Smooth muscle cell (in vitro differentiated cells): ENCODE measurements at regions not wholly inside any gene's neighbourhood (a gene's known extent, or its start where the extent isn't known, plus 50 kb on each side); places are given as distances from the start of the nearest gene placed in this dataset.

ENCODE experiments used
- DNase-seq: peaks from one replicate; lab custom pipeline; 2025; ENCODE audit not compliant: unreplicated experiment; lab: John Stamatoyannopoulos, UW
- H2AFZ ChIP-seq: fragments of 200-600 bp; sonication (generic); 2 replicates; pipeline ENCODE4 v1.6.0; 2016; ENCODE audit warnings: antibody characterized with exemption, low read depth, mild to moderate bottlenecking
- H3F3A ChIP-seq: fragments of 200-600 bp; sonication (generic); 2 replicates; pipeline ENCODE4 v1.6.0; 2017; ENCODE audit warnings: antibody characterized with exemption, low read depth
- H3K27ac ChIP-seq: fragments of 200-600 bp; sonication (generic); 2 replicates; pipeline ENCODE4 v1.5.1; 2016; ENCODE audit warnings: low read depth, mild to moderate bottlenecking
- H3K27me3 ChIP-seq: fragments of 200-600 bp; sonication (generic); 2 replicates; pipeline ENCODE4 v1.6.1; 2016; ENCODE audit warnings: low read depth, mild to moderate bottlenecking
- H3K36me3 ChIP-seq: fragments of 200-600 bp; sonication (generic); 2 replicates; pipeline ENCODE4 v1.5.1; 2016; ENCODE audit warnings: low read depth
- H3K4me1 ChIP-seq: fragments of 200-600 bp; sonication (generic); 2 replicates; pipeline ENCODE4 v1.5.1; 2016; ENCODE audit warnings: low read depth
- H3K4me2 ChIP-seq: fragments of 200-600 bp; sonication (generic); 2 replicates; pipeline ENCODE4 v1.6.0; 2016; ENCODE audit warnings: mild to moderate bottlenecking
- H3K4me3 ChIP-seq: fragments of 200-600 bp; sonication (generic); 2 replicates; pipeline ENCODE4 v1.5.1; 2016; ENCODE audit warnings: mild to moderate bottlenecking
- H3K79me2 ChIP-seq: fragments of 200-600 bp; sonication (generic); 2 replicates; pipeline ENCODE4 v1.6.0; 2016; ENCODE audit warnings: low read depth, mild to moderate bottlenecking
- H3K9ac ChIP-seq: fragments of 200-600 bp; sonication (generic); 2 replicates; pipeline ENCODE4 v1.6.0; 2016; ENCODE audit warnings: low read depth
- H3K9me3 ChIP-seq: fragments of 200-600 bp; sonication (generic); replicated peaks from 2 replicates; pipeline ENCODE4 v1.5.1; 2016; ENCODE audit warnings: low read depth
- H4K20me1 ChIP-seq: fragments of 200-600 bp; sonication (generic); 2 replicates; pipeline ENCODE4 v1.6.0; 2016; ENCODE audit warnings: low read depth
- WGBS: methylation state at CpG from one replicate; pipeline ENCODE4 v1.1.7; 2016; ENCODE audit warnings: low lambda C conversion rate; 5-methylcytosine and 5-hydroxymethylcytosine counted together
- TF ChIP-seq, protein P1 (sequence below): fragments of 200-600 bp; sonication (generic); IDR thresholded peaks from 2 replicates; pipeline ENCODE4 v1.5.1; 2017; ENCODE audit warnings: borderline replicate concordance, mild to moderate bottlenecking, antibody characterized with exemption; ENCODE audit not compliant: insufficient read depth, poor library complexity, severe bottlenecking

GRCh38 chr3:95629802-95630201 is 1184.6 kb upstream of the EPHA6 start:
- TF ChIP-seq, protein P1, sequence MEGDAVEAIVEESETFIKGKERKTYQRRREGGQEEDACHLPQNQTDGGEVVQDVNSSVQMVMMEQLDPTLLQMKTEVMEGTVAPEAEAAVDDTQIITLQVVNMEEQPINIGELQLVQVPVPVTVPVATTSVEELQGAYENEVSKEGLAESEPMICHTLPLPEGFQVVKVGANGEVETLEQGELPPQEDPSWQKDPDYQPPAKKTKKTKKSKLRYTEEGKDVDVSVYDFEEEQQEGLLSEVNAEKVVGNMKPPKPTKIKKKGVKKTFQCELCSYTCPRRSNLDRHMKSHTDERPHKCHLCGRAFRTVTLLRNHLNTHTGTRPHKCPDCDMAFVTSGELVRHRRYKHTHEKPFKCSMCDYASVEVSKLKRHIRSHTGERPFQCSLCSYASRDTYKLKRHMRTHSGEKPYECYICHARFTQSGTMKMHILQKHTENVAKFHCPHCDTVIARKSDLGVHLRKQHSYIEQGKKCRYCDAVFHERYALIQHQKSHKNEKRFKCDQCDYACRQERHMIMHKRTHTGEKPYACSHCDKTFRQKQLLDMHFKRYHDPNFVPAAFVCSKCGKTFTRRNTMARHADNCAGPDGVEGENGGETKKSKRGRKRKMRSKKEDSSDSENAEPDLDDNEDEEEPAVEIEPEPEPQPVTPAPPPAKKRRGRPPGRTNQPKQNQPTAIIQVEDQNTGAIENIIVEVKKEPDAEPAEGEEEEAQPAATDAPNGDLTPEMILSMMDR: no peak
- WGBS: 89% methylated on average over 1 of the region's 1 CpG
- no peaks in the 10 kb centered on the region for H3F3A ChIP-seq
- H3K9ac ChIP-seq: no peak overlapping the region
- H4K20me1 ChIP-seq: no peaks in the 10 kb centered on the region
- H3K4me1 ChIP-seq: no peaks in the 10 kb centered on the region
- H2AFZ ChIP-seq: no peak overlapping the region
- no peak for DNase-seq
- H3K27me3 ChIP-seq: no peaks in the 10 kb centered on the region
- no peaks in the 10 kb centered on the region for H3K36me3 ChIP-seq
- H3K4me3 ChIP-seq: no peak overlapping the region
- no peaks in the 10 kb centered on the region for H3K79me2 ChIP-seq
- no peak overlapping the region for H3K27ac ChIP-seq
- H3K9me3 ChIP-seq: no peaks in the 10 kb centered on the region
- no peak overlapping the region for H3K4me2 ChIP-seq

- H3K4me2 ChIP-seq: no peak overlapping the region
Observed at GRCh38 chr3:95645291-95645690, 1169.1 kb upstream of the EPHA6 start.

GRCh38 chr3:95654570-95655362 is 1159.6 kb upstream of the EPHA6 start:
- Histone ChIP-seq H3K27ac (no peak overlapping the region), H3F3A (no peaks in the 10 kb centered on the region), H4K20me1 (no peaks in the 10 kb centered on the region), H3K4me3 (no peak overlapping the region), H3K36me3 (no peaks in the 10 kb centered on the region), H3K79me2 (no peaks in the 10 kb centered on the region), H3K4me1 (no peaks in the 10 kb centered on the region), H3K27me3 (no peaks in the 10 kb centered on the region), H2AFZ (no peak overlapping the region), H3K9me3 (no peaks in the 10 kb centered on the region), H3K4me2 (no peak overlapping the region), H3K9ac (no peak overlapping the region)
- no peak for DNase-seq
- WGBS: 89% methylated on average over 13 of the region's 13 CpGs
- TF ChIP-seq, protein P1: no peak

More at GRCh38 chr3:95645291-95645690, 1169.1 kb upstream of the EPHA6 start:
- no peaks in the 10 kb centered on the region for H3K79me2 ChIP-seq
- no peaks in the 10 kb centered on the region for H4K20me1 ChIP-seq
- TF ChIP-seq, protein P1: no peak
- H3K4me1 ChIP-seq: no peaks in the 10 kb centered on the region
- no peak overlapping the region for H2AFZ ChIP-seq
- no peak overlapping the region for H3K4me3 ChIP-seq
- no peaks in the 10 kb centered on the region for H3K9me3 ChIP-seq
- no peak overlapping the region for H3K9ac ChIP-seq
- no peak for DNase-seq
- H3K36me3 ChIP-seq: no peaks in the 10 kb centered on the region
- no peaks in the 10 kb centered on the region for H3K27me3 ChIP-seq
- H3F3A ChIP-seq: no peaks in the 10 kb centered on the region
- 93% methylated on average over 6 of the region's 6 CpGs for WGBS
- no peak overlapping the region for H3K27ac ChIP-seq
